Astrocyte of the spinal cord (primary cell): ENCODE measurements at regions not wholly inside any gene's neighbourhood (a gene's known extent, or its start where the extent isn't known, plus 50 kb on each side); places are given as distances from the start of the nearest gene placed in this dataset.

Experiments used
- DNase-seq: peaks from one replicate; pipeline ENCODE4 v3.0.0; 2011; ENCODE audit warnings: low read depth, low spot score
- H3K4me3 ChIP-seq: 2 replicates; pipeline ENCODE4 v1.5.1; 2011; ENCODE audit warnings: low read depth, mild to moderate bottlenecking, low read length, moderate library complexity
- in situ Hi-C: cut with HindIII; loops from 2 replicates; pipeline ENCODE4 v1.10.0; 2017; ENCODE audit warnings: low sequenced_read_pairs
- TF ChIP-seq, protein P1 (sequence below): IDR thresholded peaks from 2 replicates; pipeline ENCODE4 v1.5.1; 2012; ENCODE audit warnings: low read depth, mild to moderate bottlenecking, low read length, inconsistent platforms

DNA sequence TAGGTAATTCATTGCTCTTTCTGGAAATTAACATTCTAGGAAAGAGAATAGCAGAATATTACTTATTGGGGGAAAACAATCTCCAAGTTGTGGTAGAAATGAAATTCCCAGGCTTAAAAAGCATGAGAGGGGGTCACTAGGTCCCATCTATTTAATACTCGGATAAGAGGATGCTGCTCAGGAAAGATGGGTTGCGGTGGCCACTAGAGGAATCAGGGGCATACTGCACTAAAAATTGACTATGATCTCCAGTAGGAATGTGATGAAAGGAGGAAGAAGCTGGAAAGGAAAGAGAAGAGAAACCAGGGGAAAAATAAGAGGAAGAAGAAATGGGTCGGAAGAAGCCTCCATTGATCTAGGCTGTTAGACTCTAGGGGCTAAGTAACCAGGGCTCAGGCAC, 192.8 kb downstream of the GPAM start:
- TF ChIP-seq, protein P1, sequence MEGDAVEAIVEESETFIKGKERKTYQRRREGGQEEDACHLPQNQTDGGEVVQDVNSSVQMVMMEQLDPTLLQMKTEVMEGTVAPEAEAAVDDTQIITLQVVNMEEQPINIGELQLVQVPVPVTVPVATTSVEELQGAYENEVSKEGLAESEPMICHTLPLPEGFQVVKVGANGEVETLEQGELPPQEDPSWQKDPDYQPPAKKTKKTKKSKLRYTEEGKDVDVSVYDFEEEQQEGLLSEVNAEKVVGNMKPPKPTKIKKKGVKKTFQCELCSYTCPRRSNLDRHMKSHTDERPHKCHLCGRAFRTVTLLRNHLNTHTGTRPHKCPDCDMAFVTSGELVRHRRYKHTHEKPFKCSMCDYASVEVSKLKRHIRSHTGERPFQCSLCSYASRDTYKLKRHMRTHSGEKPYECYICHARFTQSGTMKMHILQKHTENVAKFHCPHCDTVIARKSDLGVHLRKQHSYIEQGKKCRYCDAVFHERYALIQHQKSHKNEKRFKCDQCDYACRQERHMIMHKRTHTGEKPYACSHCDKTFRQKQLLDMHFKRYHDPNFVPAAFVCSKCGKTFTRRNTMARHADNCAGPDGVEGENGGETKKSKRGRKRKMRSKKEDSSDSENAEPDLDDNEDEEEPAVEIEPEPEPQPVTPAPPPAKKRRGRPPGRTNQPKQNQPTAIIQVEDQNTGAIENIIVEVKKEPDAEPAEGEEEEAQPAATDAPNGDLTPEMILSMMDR: no peak
- H3K4me3 ChIP-seq: no peak overlapping the region
- no peak for DNase-seq
- in situ Hi-C loops: no loop called here

DNA sequence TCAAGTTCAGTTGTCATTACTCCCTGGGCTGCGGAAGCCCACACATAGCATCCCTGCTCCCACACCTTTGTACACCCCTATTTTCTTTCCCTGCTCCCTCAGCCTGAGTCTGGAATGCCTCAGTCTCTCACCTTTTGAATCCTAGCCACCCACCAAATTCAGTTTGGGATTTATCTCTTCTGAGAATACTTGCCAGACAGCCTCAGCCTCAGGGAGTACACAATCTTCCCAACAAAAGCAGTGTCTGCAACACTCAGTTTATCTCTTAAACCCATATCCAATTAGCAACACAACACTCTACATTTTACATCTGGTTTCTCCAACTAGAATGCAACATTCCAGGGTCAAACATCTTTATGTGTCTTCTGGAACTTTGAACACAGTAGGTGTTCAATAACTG, 190.2 kb downstream of the GPAM start:
- no peak for DNase-seq
- in situ Hi-C loops: no loop called here

DNA sequence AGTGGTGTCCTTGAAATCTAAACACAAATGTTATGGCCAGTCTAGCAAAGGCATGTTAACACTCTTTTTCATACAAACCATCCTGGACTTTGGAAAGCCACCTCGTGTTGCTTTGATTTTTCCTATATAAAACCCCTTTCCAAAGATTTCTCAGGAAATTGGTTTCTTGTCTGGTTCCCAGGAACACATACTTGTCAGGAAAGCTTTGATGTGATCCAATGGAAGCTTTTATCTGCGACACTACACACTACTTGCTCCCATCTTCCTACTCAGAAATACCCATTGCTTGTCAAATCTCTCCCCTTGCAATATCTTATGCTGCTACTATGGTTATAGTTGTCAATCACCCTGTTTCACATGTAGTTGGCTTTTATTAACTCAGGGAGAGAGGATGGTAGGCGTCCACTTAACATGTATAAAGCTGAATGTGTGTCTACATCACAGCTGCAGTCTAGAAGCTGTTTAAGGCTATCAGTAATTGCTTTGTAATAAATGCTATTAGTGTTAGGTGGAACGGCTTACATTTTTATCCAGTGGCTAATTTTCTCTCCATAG, 189.6 kb downstream of the GPAM start:
- TF ChIP-seq, protein P1: no peak
- in situ Hi-C loops: no loop called here
- no peak overlapping the region for H3K4me3 ChIP-seq
- no peak for DNase-seq

More for the DNA sequence above, 190.2 kb downstream of the GPAM start:
- TF ChIP-seq, protein P1: no peak
- no peak overlapping the region for H3K4me3 ChIP-seq

DNA sequence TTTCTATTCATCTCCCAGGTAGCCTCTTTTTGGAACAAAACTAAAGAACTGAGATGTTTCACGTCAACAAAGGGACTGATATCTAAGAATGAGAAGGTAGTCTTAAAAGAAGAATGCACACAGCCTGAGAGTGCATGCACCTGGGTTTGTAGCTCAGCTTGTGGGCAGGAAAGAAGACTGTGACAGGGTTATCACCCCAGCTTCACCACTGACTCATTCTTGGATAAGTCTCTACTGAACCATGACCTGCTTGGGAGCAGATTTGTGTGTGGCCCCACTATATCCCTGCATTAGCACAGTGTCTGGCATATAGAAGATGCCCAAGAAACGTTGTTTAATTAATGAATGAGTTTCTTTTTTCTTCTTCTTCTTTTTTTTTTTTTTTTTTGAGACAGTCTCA, 187.5 kb downstream of the GPAM start:
- in situ Hi-C loops: no loop called here
- TF ChIP-seq, protein P1: no peak
- DNase-seq: no peak
- H3K4me3 ChIP-seq: no peak overlapping the region

DNA sequence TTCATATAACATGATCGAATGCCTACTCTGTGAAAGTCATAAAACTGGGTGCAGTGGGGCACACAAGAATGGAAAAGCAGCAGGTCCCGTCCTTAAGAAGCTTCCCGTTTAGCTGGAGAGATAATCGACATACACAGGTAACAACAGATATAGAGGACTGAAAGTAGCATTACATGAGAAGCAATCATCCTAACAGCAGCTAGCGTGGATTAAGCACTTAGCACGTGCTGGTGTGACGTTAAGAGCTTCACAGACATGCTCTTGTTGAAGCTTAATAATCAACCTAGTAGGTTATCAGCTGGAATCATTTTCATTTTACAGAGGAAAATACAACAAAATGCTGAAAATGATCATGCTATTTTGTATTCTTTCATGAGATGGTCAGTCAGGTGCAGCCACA, 184.8 kb downstream of the GPAM start:
- DNase-seq: no peak
- TF ChIP-seq, protein P1: no peak
- H3K4me3 ChIP-seq: no peak overlapping the region
- in situ Hi-C loops: no loop called here

DNA sequence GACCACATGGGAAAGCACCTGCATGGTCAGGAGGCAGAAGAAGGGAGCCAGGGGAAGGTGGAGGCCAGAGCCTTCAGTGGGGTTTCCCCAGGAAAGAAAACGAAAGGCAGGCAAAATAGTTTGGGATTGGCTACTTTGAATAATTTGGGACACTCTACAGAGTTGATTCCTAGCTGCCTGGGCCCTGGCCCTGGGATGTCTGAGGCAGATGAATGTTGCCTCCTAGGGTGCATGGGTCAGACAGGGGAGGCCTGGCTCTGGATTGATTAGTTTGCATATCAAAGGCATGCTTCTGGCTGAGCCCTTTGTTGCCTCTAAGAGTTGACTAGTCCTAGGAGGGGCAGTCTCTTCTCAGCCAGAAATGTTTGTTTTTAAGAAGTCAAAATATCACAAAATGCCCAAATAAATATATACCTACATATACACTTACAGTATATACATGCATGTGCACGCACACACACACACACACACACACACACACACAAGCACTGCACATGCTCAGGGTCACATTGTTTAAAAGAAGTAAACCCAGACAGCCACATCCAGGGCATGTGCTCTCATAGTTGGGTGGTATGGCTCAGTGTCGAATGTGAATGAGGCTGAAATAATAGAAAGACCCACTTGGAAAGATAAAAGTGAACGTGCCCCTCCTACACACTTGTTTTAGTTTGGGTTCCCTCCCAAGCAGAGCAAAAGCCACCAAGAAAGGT, 184.2 kb downstream of the GPAM start:
- TF ChIP-seq, protein P1: no peak
- no peak overlapping the region for H3K4me3 ChIP-seq
- no peak for DNase-seq
- in situ Hi-C loops: no loop called here
